SK-N-SH (cell line): ENCODE measurements at regions not wholly inside any gene's neighbourhood (a gene's known extent, or its start where the extent isn't known, plus 50 kb on each side); places are given as distances from the start of the nearest gene placed in this dataset.

Source experiments
- CTCF ChIA-PET: fragments of 300-600, 350-600 bp; formaldehyde crosslinking; extraction: SDS; loops from one replicate; lab custom pipeline; 2021; lab: Yijun Ruan, JAX
- POLR2A ChIA-PET: fragments of 350-600 bp; sonication (Branson Sonifier 250); formaldehyde crosslinking; extraction: SDS; loops from one replicate; lab custom pipeline; 2020; ENCODE audit warnings: antibody characterized with exemption, inconsistent platforms; lab: Yijun Ruan, JAX
- DNase-seq: peaks from one replicate; pipeline ENCODE4 v3.0.0; 2012
- H2AFZ ChIP-seq: fragments of 200-600 bp; sonication (generic); 2 replicates; pipeline ENCODE4 v1.8.1; 2016; ENCODE audit warnings: antibody characterized with exemption, mild to moderate bottlenecking, low read depth
- H3F3A ChIP-seq: fragments of 200-600 bp; sonication (generic); replicated peaks from 2 replicates; pipeline ENCODE3; 2016; ENCODE audit warnings: antibody characterized with exemption, mild to moderate bottlenecking; ENCODE audit not compliant: insufficient read depth
- H3K27ac ChIP-seq, 2 experiments: fragments of 200-500 bp in 1 of 2; fragments of 200-600 bp in 1 of 2; sonication (Bioruptor generic) in 1 of 2; sonication (generic), shearing (Covaris generic) in 1 of 2; 2 replicates each; pipeline versions ENCODE4 v1.5.1 to v1.6.1; 2014 to 2016; ENCODE audit warnings: low read depth in 2 of 2, inconsistent platforms in 1 of 2, low read length in 1 of 2, mild to moderate bottlenecking in 1 of 2, mixed read lengths in 1 of 2
- H3K27me3 ChIP-seq: fragments of 200-600 bp; sonication (generic), shearing (Covaris generic); 2 replicates; pipeline ENCODE4 v1.6.1; 2016; ENCODE audit warnings: mixed run types; ENCODE audit not compliant: insufficient read depth
- H3K36me3 ChIP-seq, 2 experiments: fragments of 200-500 bp in 1 of 2; fragments of 200-600 bp in 1 of 2; sonication (Bioruptor generic) in 1 of 2; sonication (generic) in 1 of 2; replicated peaks in 1 of 2; 2 replicates each; pipeline versions ENCODE3 to v1.5.1; 2014 to 2016; ENCODE audit warnings: low read length in 1 of 2, mild to moderate bottlenecking in 1 of 2; ENCODE audit not compliant: insufficient read depth in 2 of 2, control insufficient read depth in 1 of 2
- H3K4me1 ChIP-seq, 2 experiments: fragments of 200-500 bp in 1 of 2; fragments of 200-600 bp in 1 of 2; sonication (Bioruptor generic) in 1 of 2; sonication (generic), shearing (Covaris generic) in 1 of 2; 2 replicates each; pipeline versions ENCODE4 v1.5.1 to v1.6.1; 2014 to 2016; ENCODE audit warnings: low read depth in 1 of 2, low read length in 1 of 2, mixed run types in 1 of 2; ENCODE audit not compliant: insufficient read depth in 2 of 2, control insufficient read depth in 1 of 2
- H3K4me2 ChIP-seq: fragments of 200-600 bp; sonication (generic), shearing (Covaris generic); 2 replicates; pipeline ENCODE4 v1.6.1; 2017; ENCODE audit warnings: mixed run types
- H3K4me3 ChIP-seq, 2 experiments: fragments of 200-500 bp in 1 of 2; fragments of 200-600 bp in 1 of 2; sonication (Bioruptor generic) in 1 of 2; sonication (generic), shearing (Covaris generic) in 1 of 2; 2 replicates each; pipeline versions ENCODE4 v1.5.1 to v1.8.1; 2014 to 2016; ENCODE audit warnings: low read depth in 2 of 2, inconsistent platforms in 1 of 2, low read length in 1 of 2, mild to moderate bottlenecking in 1 of 2, mixed read lengths in 1 of 2, moderate library complexity in 1 of 2
- H3K79me2 ChIP-seq: fragments of 200-600 bp; sonication (generic); 2 replicates; pipeline ENCODE4 v1.8.1; 2017; ENCODE audit warnings: mild to moderate bottlenecking; ENCODE audit not compliant: insufficient read depth
- H3K9ac ChIP-seq: fragments of 200-600 bp; sonication (generic); 2 replicates; pipeline ENCODE4 v1.6.1; 2017; ENCODE audit warnings: mixed run types
- H3K9me2 ChIP-seq: fragments of 200-600 bp; sonication (generic); 2 replicates; pipeline ENCODE4 v1.6.1; 2017; ENCODE audit warnings: mixed run types
- H3K9me3 ChIP-seq: fragments of 200-600 bp; sonication (generic); 2 replicates; pipeline ENCODE4 v1.6.1; 2017; ENCODE audit warnings: mixed run types, mild to moderate bottlenecking, moderate library complexity
- H4K20me1 ChIP-seq: fragments of 200-600 bp; sonication (generic); 2 replicates; pipeline ENCODE4 v1.6.1; 2017; ENCODE audit warnings: mild to moderate bottlenecking, mixed run types; ENCODE audit not compliant: insufficient read depth
- EP300 ChIP-seq, 2 experiments: IDR thresholded peaks; 2 replicates each; pipeline versions ENCODE4 v1.4.0 to v1.6.1; 2012; ENCODE audit warnings: borderline replicate concordance in 1 of 2, low read depth in 1 of 2, low read length in 1 of 2
- EZH2phosphoT487 ChIP-seq: fragments of 200-600 bp; sonication (generic); IDR thresholded peaks from 2 replicates; pipeline ENCODE4 v1.6.1; 2017; ENCODE audit warnings: low read depth, mixed run types, mild to moderate bottlenecking, antibody characterized with exemption, moderate library complexity, borderline replicate concordance
- FOXJ3 ChIP-seq: sonication (generic); formaldehyde crosslinking; IDR thresholded peaks from 2 replicates; pipeline ENCODE4 v1.5.1; 2020; ENCODE audit warnings: mild to moderate bottlenecking, missing genetic modification reagents
- GABPA ChIP-seq: IDR thresholded peaks from 2 replicates; pipeline ENCODE4 v1.4.0; 2012; ENCODE audit warnings: low read depth, mild to moderate bottlenecking
- JUND ChIP-seq: IDR thresholded peaks from 2 replicates; pipeline ENCODE4 v1.4.0; 2012
- MEF2A ChIP-seq: IDR thresholded peaks from 2 replicates; pipeline ENCODE4 v1.4.0; 2012; ENCODE audit warnings: low read depth, borderline replicate concordance
- MXI1 ChIP-seq: IDR thresholded peaks from 2 replicates; pipeline ENCODE4 v1.6.1; 2012; ENCODE audit warnings: mild to moderate bottlenecking, low read depth, low read length, improper control_type of control experiment
- NFIC ChIP-seq: IDR thresholded peaks from 2 replicates; pipeline ENCODE4 v1.4.0; 2012; ENCODE audit warnings: borderline replicate concordance
- NRF1 ChIP-seq: IDR thresholded peaks from 2 replicates; pipeline ENCODE4 v1.6.1; 2012; ENCODE audit warnings: low read depth, mild to moderate bottlenecking, low read length
- RAD21 ChIP-seq: IDR thresholded peaks from 2 replicates; pipeline ENCODE4 v1.6.1; 2012; ENCODE audit warnings: mild to moderate bottlenecking, low read length
- SMC3 ChIP-seq: IDR thresholded peaks from 2 replicates; pipeline ENCODE4 v1.6.1; 2012; ENCODE audit warnings: low read depth, low read length, improper control_type of control experiment
- TAF1 ChIP-seq: IDR thresholded peaks from 2 replicates; pipeline ENCODE4 v1.6.1; 2012; ENCODE audit warnings: low read depth, mild to moderate bottlenecking, low read length, moderate library complexity, borderline replicate concordance
- TEAD4 ChIP-seq: IDR thresholded peaks from 2 replicates; pipeline ENCODE4 v1.4.0; 2012; ENCODE audit warnings: mild to moderate bottlenecking, borderline replicate concordance; ENCODE audit not compliant: insufficient read depth
- YY1 ChIP-seq: IDR thresholded peaks from 2 replicates; pipeline ENCODE4 v1.4.0; 2012; ENCODE audit warnings: low read depth, mild to moderate bottlenecking
- WGBS: methylation state at CpG from one replicate; pipeline ENCODE4 v1.1.6; 2017; ENCODE audit warnings: low lambda C conversion rate; 5-methylcytosine and 5-hydroxymethylcytosine counted together
- TF ChIP-seq, protein P1 (sequence below): fragments of 150-350 bp; IDR thresholded peaks from 2 replicates; pipeline ENCODE4 v1.6.1; 2016; ENCODE audit warnings: mild to moderate bottlenecking, low read depth, low read length
- TF ChIP-seq, protein P2 (sequence below): IDR thresholded peaks from 2 replicates; pipeline ENCODE4 v1.6.1; 2012; ENCODE audit warnings: mild to moderate bottlenecking, low read depth, low read length, moderate library complexity
- TF ChIP-seq, protein P3 (sequence below): IDR thresholded peaks from 2 replicates; pipeline ENCODE4; 2012
- TF ChIP-seq, protein P4 (sequence below): IDR thresholded peaks from 2 replicates; pipeline ENCODE4 v1.4.0; 2012; ENCODE audit warnings: low read depth

- Histone ChIP-seq H3K9me2 (no peaks in the 10 kb centered on the region; the same call in 1 of the 2 replicates), H3K27ac (no peak overlapping the region), H3F3A (no peaks in the 10 kb centered on the region), H3K4me1 (no peaks in the 10 kb centered on the region), H3K36me3 (no peaks in the 10 kb centered on the region), H3K27me3 (no peaks in the 10 kb centered on the region), H4K20me1 (no peaks in the 10 kb centered on the region)
- no peak for DNase-seq
- CTCF ChIA-PET = no interaction called here
- WGBS = 11% methylated on average over 5 of the region's 5 CpGs
- no peak for TF ChIP-seq NRF1
- TF ChIP-seq, protein P1, sequence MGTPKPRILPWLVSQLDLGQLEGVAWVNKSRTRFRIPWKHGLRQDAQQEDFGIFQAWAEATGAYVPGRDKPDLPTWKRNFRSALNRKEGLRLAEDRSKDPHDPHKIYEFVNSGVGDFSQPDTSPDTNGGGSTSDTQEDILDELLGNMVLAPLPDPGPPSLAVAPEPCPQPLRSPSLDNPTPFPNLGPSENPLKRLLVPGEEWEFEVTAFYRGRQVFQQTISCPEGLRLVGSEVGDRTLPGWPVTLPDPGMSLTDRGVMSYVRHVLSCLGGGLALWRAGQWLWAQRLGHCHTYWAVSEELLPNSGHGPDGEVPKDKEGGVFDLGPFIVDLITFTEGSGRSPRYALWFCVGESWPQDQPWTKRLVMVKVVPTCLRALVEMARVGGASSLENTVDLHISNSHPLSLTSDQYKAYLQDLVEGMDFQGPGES = no peak
- TF ChIP-seq MEF2A = no peak
- no peak for TF ChIP-seq FOXJ3
- no peak for TF ChIP-seq EZH2phosphoT487
- no peak for TF ChIP-seq GABPA
- no peak for TF ChIP-seq EP300 (IDR thresholded peaks at IDR 0.05; ENCODE audit: borderline replicate concordance in 1 of 2, low read depth in 1 of 2, low read length in 1 of 2)
- TF ChIP-seq, protein P2, sequence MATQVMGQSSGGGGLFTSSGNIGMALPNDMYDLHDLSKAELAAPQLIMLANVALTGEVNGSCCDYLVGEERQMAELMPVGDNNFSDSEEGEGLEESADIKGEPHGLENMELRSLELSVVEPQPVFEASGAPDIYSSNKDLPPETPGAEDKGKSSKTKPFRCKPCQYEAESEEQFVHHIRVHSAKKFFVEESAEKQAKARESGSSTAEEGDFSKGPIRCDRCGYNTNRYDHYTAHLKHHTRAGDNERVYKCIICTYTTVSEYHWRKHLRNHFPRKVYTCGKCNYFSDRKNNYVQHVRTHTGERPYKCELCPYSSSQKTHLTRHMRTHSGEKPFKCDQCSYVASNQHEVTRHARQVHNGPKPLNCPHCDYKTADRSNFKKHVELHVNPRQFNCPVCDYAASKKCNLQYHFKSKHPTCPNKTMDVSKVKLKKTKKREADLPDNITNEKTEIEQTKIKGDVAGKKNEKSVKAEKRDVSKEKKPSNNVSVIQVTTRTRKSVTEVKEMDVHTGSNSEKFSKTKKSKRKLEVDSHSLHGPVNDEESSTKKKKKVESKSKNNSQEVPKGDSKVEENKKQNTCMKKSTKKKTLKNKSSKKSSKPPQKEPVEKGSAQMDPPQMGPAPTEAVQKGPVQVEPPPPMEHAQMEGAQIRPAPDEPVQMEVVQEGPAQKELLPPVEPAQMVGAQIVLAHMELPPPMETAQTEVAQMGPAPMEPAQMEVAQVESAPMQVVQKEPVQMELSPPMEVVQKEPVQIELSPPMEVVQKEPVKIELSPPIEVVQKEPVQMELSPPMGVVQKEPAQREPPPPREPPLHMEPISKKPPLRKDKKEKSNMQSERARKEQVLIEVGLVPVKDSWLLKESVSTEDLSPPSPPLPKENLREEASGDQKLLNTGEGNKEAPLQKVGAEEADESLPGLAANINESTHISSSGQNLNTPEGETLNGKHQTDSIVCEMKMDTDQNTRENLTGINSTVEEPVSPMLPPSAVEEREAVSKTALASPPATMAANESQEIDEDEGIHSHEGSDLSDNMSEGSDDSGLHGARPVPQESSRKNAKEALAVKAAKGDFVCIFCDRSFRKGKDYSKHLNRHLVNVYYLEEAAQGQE = no peak
- TF ChIP-seq YY1 = no peak
- no peak for TF ChIP-seq TAF1
- no peak for TF ChIP-seq MXI1
- TF ChIP-seq TEAD4 = no peak
- TF ChIP-seq, protein P3, sequence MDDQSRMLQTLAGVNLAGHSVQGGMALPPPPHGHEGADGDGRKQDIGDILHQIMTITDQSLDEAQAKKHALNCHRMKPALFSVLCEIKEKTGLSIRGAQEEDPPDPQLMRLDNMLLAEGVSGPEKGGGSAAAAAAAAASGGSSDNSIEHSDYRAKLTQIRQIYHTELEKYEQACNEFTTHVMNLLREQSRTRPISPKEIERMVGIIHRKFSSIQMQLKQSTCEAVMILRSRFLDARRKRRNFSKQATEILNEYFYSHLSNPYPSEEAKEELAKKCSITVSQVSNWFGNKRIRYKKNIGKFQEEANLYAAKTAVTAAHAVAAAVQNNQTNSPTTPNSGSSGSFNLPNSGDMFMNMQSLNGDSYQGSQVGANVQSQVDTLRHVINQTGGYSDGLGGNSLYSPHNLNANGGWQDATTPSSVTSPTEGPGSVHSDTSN = no peak
- no peak for TF ChIP-seq SMC3
- no peak for TF ChIP-seq RAD21
- TF ChIP-seq, protein P4, sequence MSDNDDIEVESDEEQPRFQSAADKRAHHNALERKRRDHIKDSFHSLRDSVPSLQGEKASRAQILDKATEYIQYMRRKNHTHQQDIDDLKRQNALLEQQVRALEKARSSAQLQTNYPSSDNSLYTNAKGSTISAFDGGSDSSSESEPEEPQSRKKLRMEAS = no peak
- no peak for TF ChIP-seq JUND
- TF ChIP-seq NFIC = no peak
- TF ChIP-seq, all 33 proteins: peak for 0
- POLR2A ChIA-PET = no interaction called here
- Histone ChIP-seq H3K4me3 (no peak overlapping the region), H3K4me2 (no peak overlapping the region), H3K79me2 (no peaks in the 10 kb centered on the region), H2AFZ (no peak overlapping the region), H3K9ac (no peak overlapping the region), H3K9me3 (no peaks in the 10 kb centered on the region)
Observed at GRCh38 chr11:42232673-42233072, 773.2 kb upstream of the LRRC4C start.
